CD4-positive, alpha-beta T cell treated with Interleukin-6 for 4 hours (primary cell): ENCODE measurements at regions not wholly inside any gene's neighbourhood (a gene's known extent, or its start where the extent isn't known, plus 50 kb on each side); places are given as distances from the start of the nearest gene placed in this dataset.

Source experiments
- DNase-seq: peaks from one replicate; pipeline ENCODE4 v3.0.0-alpha.2; 2020; ENCODE audit warnings: mixed read lengths

- DNase-seq: no peak
These were observed 70.3 kb upstream of the ASTN2 start for GRCh38 chr9:117485176-117485575.

GRCh38 chr9:117480729-117481128 lies 65.9 kb upstream of the ASTN2 start:
- no peak for DNase-seq

GRCh38 chr9:117480253-117480652 lies 65.4 kb upstream of the ASTN2 start:
- no peak for DNase-seq

- no peak for DNase-seq
These were observed 58.4 kb upstream of the ASTN2 start for GRCh38 chr9:117473293-117473692.

GRCh38 chr9:117470902-117471301 lies 56.0 kb upstream of the ASTN2 start:
- no peak for DNase-seq

GRCh38 chr9:117470455-117470854 lies 55.6 kb upstream of the ASTN2 start:
- no peak for DNase-seq

- no peak for DNase-seq
These were observed 51.3 kb upstream of the ASTN2 start for GRCh38 chr9:117466111-117466510.

- no peak for DNase-seq
These were observed 50.8 kb upstream of the ASTN2 start for GRCh38 chr9:117465706-117466105.

GRCh38 chr9:117464941-117465616 lies 50.2 kb upstream of the ASTN2 start:
- no peak for DNase-seq
